HEK293T (cell line): ENCODE measurements at regions not wholly inside any gene's neighbourhood (a gene's known extent, or its start where the extent isn't known, plus 50 kb on each side); places are given as distances from the start of the nearest gene placed in this dataset.

Experiments used
- BHLHE40 ChIP-seq: fragments of 450-650 bp; IDR thresholded peaks from 2 replicates; pipeline ENCODE4 v1.6.1; 2016; ENCODE audit warnings: mild to moderate bottlenecking, moderate library complexity, borderline replicate concordance
- CTBP1 ChIP-seq: fragments of 450-650 bp; IDR thresholded peaks from 2 replicates; pipeline ENCODE4 v1.6.1; 2016; ENCODE audit warnings: borderline replicate concordance
- ELF4 ChIP-seq: fragments of 450-650 bp; IDR thresholded peaks from 2 replicates; pipeline ENCODE4 v1.6.1; 2017; ENCODE audit warnings: antibody characterized with exemption
- FOXA1 ChIP-seq: fragments of 450-650 bp; IDR thresholded peaks from 2 replicates; pipeline ENCODE4 v1.6.1; 2016; ENCODE audit warnings: mild to moderate bottlenecking
- HDGF ChIP-seq: fragments of 450-650 bp; IDR thresholded peaks from 2 replicates; pipeline ENCODE4 v1.6.1; 2017; ENCODE audit warnings: antibody characterized with exemption, borderline replicate concordance
- LEF1 ChIP-seq: fragments of 450-650 bp; IDR thresholded peaks from 2 replicates; pipeline ENCODE4 v1.6.1; 2017; ENCODE audit warnings: mild to moderate bottlenecking, borderline replicate concordance
- SP1 ChIP-seq: fragments of 450-650 bp; IDR thresholded peaks from 2 replicates; pipeline ENCODE4 v1.6.1; 2017
- SUZ12 ChIP-seq: fragments of 450-650 bp; IDR thresholded peaks from 2 replicates; pipeline ENCODE4 v1.6.1; 2016; ENCODE audit warnings: mild to moderate bottlenecking
- ZNF384 ChIP-seq: fragments of 450-650 bp; IDR thresholded peaks from 2 replicates; pipeline ENCODE4 v1.6.1; 2016
- TF ChIP-seq, protein P1 (sequence below): fragments of 450-650 bp; IDR thresholded peaks from 2 replicates; pipeline ENCODE4 v1.6.1; 2016

GRCh38 chr1:177862916-177863315, 106.9 kb downstream of the SEC16B start:
- TF ChIP-seq FOXA1, result no peak
- TF ChIP-seq SP1, result no peak
- no peak for TF ChIP-seq SUZ12
- no peak for TF ChIP-seq BHLHE40
- TF ChIP-seq, protein P1, sequence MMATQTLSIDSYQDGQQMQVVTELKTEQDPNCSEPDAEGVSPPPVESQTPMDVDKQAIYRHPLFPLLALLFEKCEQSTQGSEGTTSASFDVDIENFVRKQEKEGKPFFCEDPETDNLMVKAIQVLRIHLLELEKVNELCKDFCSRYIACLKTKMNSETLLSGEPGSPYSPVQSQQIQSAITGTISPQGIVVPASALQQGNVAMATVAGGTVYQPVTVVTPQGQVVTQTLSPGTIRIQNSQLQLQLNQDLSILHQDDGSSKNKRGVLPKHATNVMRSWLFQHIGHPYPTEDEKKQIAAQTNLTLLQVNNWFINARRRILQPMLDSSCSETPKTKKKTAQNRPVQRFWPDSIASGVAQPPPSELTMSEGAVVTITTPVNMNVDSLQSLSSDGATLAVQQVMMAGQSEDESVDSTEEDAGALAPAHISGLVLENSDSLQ, result no peak
- TF ChIP-seq CTBP1, result no peak
- no peak for TF ChIP-seq HDGF
- TF ChIP-seq LEF1, result no peak
- TF ChIP-seq ELF4, result no peak
- TF ChIP-seq ZNF384, result no peak
